ENCODE measurements at regions not wholly inside any gene's neighbourhood (a gene's known extent, or its start where the extent isn't known, plus 50 kb on each side); places are given as distances from the start of the nearest gene placed in this dataset.

DNA sequence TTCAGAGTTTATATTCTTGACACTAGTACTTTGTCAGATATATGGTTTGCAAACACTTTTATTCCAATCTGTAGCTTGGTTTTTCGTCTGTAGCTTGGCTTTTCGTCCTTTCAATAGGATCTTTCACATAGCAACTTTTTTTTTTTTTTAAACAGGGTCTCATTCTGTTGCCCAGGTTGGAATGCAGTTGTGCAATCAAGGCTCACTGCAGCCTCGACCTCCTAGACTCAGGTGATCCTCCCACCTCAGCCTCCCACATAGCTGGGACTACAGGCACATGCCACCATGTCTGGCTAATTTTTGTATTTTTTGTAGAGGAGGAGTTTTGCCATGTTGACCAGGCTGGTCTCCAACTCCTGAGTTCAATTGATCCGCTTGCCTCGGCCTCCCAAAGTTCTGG, 460.4 kb upstream of the SOX5 start:
- TF ChIP-seq, protein P1, sequence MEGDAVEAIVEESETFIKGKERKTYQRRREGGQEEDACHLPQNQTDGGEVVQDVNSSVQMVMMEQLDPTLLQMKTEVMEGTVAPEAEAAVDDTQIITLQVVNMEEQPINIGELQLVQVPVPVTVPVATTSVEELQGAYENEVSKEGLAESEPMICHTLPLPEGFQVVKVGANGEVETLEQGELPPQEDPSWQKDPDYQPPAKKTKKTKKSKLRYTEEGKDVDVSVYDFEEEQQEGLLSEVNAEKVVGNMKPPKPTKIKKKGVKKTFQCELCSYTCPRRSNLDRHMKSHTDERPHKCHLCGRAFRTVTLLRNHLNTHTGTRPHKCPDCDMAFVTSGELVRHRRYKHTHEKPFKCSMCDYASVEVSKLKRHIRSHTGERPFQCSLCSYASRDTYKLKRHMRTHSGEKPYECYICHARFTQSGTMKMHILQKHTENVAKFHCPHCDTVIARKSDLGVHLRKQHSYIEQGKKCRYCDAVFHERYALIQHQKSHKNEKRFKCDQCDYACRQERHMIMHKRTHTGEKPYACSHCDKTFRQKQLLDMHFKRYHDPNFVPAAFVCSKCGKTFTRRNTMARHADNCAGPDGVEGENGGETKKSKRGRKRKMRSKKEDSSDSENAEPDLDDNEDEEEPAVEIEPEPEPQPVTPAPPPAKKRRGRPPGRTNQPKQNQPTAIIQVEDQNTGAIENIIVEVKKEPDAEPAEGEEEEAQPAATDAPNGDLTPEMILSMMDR (conservative IDR thresholded peaks at IDR 0.05; ENCODE audit: low read depth, low read length) = no peak
- TF ChIP-seq EZH2phosphoT487 (IDR thresholded peaks at IDR 0.05; ENCODE audit: borderline replicate concordance, low read length) (no peak), EZH2 (IDR thresholded peaks at IDR 0.05; ENCODE audit: low read length, unreplicated experiment) (no peak)

Data from PC-3 (cell line).